ENCODE measurements at regions not wholly inside any gene's neighbourhood (a gene's known extent, or its start where the extent isn't known, plus 50 kb on each side); places are given as distances from the start of the nearest gene placed in this dataset.

- no peak for DNase-seq (ENCODE audit: low spot score)
- Mint-ChIP-seq H3K27me3 (no peaks in the 10 kb centered on the region), H3K9me3 (peaks cover 10% of the 10 kb centered on the region), H3K4me1 (ENCODE audit: low read depth in 2 of 2) (no peaks in the 10 kb centered on the region), H3K36me3 (no peaks in the 10 kb centered on the region), H3K4me3 (no peak overlapping the region), H3K27ac (no peak overlapping the region)
- ATAC-seq: no peak
Measured at GRCh38 chr2:107202962-107203591, 317.1 kb upstream of the ST6GAL2 start.

DNA sequence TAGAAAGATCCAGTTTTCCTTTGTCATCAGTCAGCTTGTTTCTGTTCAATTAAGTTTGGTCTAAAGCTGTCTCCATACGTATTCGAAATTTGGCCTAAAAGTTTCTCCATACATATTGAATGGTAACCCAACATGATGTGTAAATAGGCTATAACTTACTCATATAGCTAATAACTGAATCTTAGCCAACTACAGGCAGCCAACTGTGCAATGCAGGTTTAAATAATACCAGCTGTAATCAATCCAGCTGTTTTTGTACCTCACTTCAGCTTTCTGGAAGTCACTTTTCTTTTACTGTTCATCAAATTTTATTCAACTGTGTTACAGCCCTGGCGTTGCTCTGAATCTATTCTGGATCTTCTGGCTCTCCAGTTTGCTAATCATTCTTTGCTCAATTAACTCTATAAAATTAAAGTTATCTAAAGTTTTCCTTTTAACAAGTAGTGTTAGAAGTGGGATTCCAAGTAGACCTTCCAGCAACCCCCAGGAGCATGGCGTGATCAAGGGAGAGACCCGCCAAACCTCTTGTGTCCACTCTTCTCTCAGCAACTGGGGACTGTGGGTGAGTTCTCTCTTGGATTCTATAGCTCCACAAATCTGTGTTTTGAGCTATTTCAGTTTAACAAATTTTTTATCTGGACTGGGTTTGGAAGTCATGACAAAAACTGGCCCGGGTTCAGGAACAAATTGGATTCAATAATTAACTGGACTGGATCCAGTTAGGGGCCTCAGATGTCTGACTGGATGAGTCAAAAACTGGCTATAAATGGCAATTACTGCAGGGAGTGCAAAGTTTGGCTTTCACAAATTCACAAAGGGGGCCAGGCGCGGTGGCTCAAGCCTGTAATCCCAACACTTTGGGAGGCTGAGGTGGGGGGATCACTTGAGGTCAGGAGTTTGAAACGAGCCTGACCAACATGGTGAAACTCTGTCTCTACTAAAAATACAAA is 329.7 kb upstream of the ST6GAL2 start:
- H3K27ac Mint-ChIP-seq: no peak overlapping the region
- no peaks in the 10 kb centered on the region for H3K36me3 Mint-ChIP-seq
- H3K9me3 Mint-ChIP-seq: peaks cover 3% of the 10 kb centered on the region
- no peak overlapping the region for H3K4me3 Mint-ChIP-seq
- H3K4me1 Mint-ChIP-seq (ENCODE audit: low read depth in 2 of 2): no peaks in the 10 kb centered on the region
- ATAC-seq (no peak), DNase-seq (ENCODE audit: low spot score) (no peak)
- no peaks in the 10 kb centered on the region for H3K27me3 Mint-ChIP-seq

GRCh38 chr2:107218208-107218607 is 332.2 kb upstream of the ST6GAL2 start:
- Mint-ChIP-seq H3K9me3 (peaks cover 6% of the 10 kb centered on the region), H3K27ac (no peak overlapping the region), H3K27me3 (no peaks in the 10 kb centered on the region), H3K4me1 (ENCODE audit: low read depth in 2 of 2) (no peaks in the 10 kb centered on the region), H3K36me3 (no peaks in the 10 kb centered on the region), H3K4me3 (no peak overlapping the region)
- ATAC-seq (no peak), DNase-seq (ENCODE audit: low spot score) (no peak)

DNA sequence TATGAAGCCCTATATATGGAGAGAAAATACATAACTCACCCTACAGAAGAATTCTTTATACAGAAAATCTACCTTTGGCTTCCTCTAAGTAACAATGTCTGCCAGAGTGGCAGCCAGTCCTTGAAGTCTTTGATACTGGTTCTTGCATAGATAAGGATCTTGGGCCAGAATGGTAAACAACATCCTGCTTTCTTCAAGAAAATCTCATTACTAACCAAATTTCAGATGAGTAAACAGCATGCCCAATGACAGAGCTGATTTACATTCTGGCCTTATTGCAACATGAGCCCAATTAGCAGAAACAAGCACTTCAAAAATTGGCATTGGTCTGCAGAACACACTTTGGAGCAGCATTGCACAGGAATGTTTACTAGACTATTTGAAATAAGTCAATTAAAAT is 336.5 kb upstream of the ST6GAL2 start:
- Mint-ChIP-seq H3K27ac (no peak overlapping the region), H3K27me3 (no peaks in the 10 kb centered on the region), H3K36me3 (no peaks in the 10 kb centered on the region), H3K9me3 (peaks cover 6% of the 10 kb centered on the region), H3K4me3 (no peak overlapping the region), H3K4me1 (ENCODE audit: low read depth in 2 of 2) (no peaks in the 10 kb centered on the region)
- DNase-seq (ENCODE audit: low spot score) (no peak), ATAC-seq (no peak)

DNA sequence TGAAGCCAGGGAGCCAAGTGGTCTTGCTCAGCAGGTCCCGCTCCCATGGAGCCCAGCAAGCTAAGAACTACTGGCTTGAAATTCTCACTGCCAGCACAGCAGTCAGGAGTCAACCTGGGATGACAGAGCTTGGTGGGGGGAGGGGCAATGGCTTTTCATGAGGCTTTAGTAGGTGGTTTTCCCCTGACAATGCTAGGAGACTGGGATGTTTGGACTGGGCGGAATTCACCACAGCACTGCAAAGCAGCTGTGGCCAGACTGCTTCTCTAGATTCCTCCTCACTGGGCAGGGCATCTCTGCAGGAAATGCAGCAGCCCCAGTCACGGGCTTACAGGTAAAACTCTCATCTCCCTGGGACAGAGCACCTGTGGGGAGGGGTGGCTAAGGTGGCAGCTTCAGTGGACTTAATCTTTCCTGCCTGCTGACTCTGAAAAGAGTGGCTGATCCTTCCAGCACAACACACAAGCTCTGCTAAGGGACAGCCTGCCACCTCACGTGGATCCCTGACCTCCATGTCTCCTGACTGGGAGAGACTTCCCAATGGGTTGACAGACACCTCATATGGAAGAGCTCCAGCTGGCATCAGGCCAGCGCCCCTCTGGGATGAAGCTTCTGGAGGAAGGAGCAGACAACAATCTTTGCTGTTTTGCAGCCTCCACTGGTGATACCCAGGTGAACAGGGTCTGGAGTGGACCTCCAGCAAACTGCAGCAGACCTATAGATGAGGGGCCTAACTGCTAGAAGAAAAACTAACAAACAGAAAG is 349.7 kb upstream of the ST6GAL2 start:
- H3K27ac Mint-ChIP-seq: no peak overlapping the region
- no peaks in the 10 kb centered on the region for H3K4me1 Mint-ChIP-seq (ENCODE audit: low read depth in 2 of 2)
- no peak for ATAC-seq
- peaks cover 5% of the 10 kb centered on the region for H3K36me3 Mint-ChIP-seq
- H3K27me3 Mint-ChIP-seq: no peaks in the 10 kb centered on the region
- no peak for DNase-seq (ENCODE audit: low spot score)
- H3K4me3 Mint-ChIP-seq: no peak overlapping the region
- peaks cover 20% of the 10 kb centered on the region for H3K9me3 Mint-ChIP-seq

GRCh38 chr2:107242811-107243210 is 356.8 kb upstream of the ST6GAL2 start:
- DNase-seq (ENCODE audit: low spot score): no peak

DNA sequence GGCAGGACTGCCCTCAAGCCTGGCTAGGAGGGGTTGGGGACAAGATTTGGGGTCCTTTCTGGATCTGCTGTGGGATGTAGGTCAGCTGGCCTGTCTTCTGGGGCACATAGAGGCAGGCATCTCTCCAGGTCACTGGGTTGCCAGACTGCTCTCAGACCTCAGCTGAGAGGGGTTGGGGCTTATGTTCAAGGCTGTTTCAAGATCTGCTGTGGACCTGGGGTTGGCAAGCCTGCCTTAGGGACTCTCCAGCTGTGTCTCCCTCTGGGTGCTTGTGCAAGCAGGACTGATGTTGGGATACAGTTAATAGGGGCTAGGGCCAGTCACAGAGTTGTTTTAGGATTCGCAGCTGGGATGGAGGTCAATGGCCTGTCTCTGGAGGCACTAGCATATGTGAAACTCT is 363.0 kb upstream of the ST6GAL2 start:
- no peak overlapping the region for H3K4me3 Mint-ChIP-seq
- H3K9me3 Mint-ChIP-seq: peaks cover 5% of the 10 kb centered on the region
- no peaks in the 10 kb centered on the region for H3K4me1 Mint-ChIP-seq (ENCODE audit: low read depth in 2 of 2)
- ATAC-seq (no peak), DNase-seq (ENCODE audit: low spot score) (no peak)
- no peaks in the 10 kb centered on the region for H3K27me3 Mint-ChIP-seq
- H3K27ac Mint-ChIP-seq: no peak overlapping the region
- H3K36me3 Mint-ChIP-seq: no peaks in the 10 kb centered on the region

More at GRCh38 chr2:107242811-107243210, 356.8 kb upstream of the ST6GAL2 start:
- H3K4me1 Mint-ChIP-seq (ENCODE audit: low read depth in 2 of 2): no peaks in the 10 kb centered on the region
- no peak overlapping the region for H3K4me3 Mint-ChIP-seq
- H3K27me3 Mint-ChIP-seq: no peaks in the 10 kb centered on the region
- no peak overlapping the region for H3K27ac Mint-ChIP-seq
- H3K36me3 Mint-ChIP-seq: no peaks in the 10 kb centered on the region
- ATAC-seq: no peak
- peaks cover 17% of the 10 kb centered on the region for H3K9me3 Mint-ChIP-seq

DNA sequence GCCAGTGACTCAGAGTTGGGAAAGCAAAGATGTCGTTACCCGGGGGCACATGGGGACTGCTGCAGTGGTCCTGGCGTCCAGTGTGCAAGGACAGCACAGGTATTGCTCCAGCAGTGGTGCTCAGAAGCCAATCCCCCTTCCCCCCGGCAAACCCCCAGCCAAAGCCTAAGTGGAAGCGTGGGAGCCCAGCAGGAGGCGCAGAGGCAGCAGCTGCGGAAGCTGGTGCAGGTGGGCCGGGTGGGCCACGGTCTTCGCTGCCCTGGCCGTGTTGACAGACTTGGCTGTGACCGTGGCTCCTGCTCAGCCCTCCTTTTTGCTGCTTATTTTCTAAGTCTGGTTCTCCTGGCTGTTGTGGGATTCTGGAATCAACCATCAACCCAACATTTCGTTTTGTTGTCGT is 369.8 kb upstream of the ST6GAL2 start:
- Mint-ChIP-seq H3K27ac (no peak overlapping the region), H3K4me1 (ENCODE audit: low read depth in 2 of 2) (no peaks in the 10 kb centered on the region), H3K4me3 (no peak overlapping the region), H3K27me3 (no peaks in the 10 kb centered on the region), H3K9me3 (peaks cover 16% of the 10 kb centered on the region), H3K36me3 (peaks cover 4% of the 10 kb centered on the region)
- DNase-seq (ENCODE audit: low spot score) (no peak), ATAC-seq (no peak)

DNA sequence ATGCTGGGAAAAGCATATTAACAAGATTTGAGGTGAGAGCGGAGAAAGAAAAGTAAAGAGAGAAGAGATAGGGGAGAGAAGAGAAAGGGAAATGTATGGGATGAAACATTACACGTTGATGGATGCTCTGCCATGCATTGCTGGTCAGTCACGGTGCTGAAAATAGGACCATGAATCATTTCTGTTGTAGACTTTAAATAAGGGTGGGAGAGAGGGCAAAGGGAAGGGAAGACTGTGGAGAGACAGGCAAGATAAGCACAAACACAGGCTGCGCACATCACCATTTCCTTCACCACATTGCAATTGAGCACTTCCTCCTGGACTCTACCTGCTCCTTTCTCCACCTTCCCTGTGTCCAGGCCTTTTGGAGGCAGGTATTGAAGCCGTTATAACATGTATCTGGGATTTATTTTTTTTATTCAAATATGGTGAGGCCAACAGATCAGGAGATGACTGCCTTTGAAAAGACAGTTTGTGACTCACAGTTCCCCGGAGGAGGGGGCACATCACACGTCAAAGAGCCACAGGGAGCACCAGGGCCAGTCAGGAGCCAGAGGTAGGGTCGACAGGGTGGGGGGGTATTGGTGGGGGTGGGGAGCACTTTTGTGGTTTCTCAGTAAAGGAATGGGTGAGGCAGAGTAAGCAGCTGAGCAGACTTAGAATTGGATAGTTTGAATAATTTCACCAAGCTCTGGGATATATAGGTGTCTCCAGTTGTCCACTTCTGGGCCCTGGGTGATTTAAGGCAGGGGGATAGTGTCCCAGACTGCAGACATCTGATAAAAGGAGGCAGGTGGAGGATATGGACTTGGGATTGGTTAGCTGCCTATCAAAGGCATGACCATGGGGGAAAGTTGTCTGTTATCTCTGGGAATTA is 372.8 kb upstream of the ST6GAL2 start:
- Mint-ChIP-seq H3K27me3 (no peaks in the 10 kb centered on the region), H3K27ac (no peak overlapping the region), H3K4me3 (no peak overlapping the region), H3K4me1 (ENCODE audit: low read depth in 2 of 2) (no peaks in the 10 kb centered on the region), H3K9me3 (peaks cover 17% of the 10 kb centered on the region), H3K36me3 (peaks cover 4% of the 10 kb centered on the region)
- DNase-seq (ENCODE audit: low spot score) (no peak), ATAC-seq (no peak)

GRCh38 chr2:107259408-107260195 is 373.6 kb upstream of the ST6GAL2 start:
- H3K27ac Mint-ChIP-seq: no peak overlapping the region
- no peaks in the 10 kb centered on the region for H3K4me1 Mint-ChIP-seq (ENCODE audit: low read depth in 2 of 2)
- H3K36me3 Mint-ChIP-seq: peaks cover 4% of the 10 kb centered on the region
- peaks cover 17% of the 10 kb centered on the region for H3K9me3 Mint-ChIP-seq
- no peak overlapping the region for H3K4me3 Mint-ChIP-seq
- ATAC-seq (no peak), DNase-seq (ENCODE audit: low spot score) (no peak)
- no peaks in the 10 kb centered on the region for H3K27me3 Mint-ChIP-seq

- ATAC-seq (no peak), DNase-seq (ENCODE audit: low spot score) (no peak)
- H3K27ac Mint-ChIP-seq: no peak overlapping the region
- H3K36me3 Mint-ChIP-seq: no peaks in the 10 kb centered on the region
- no peak overlapping the region for H3K4me3 Mint-ChIP-seq
- peaks cover 0 to 2% of the 10 kb centered on the region in 2 donors for H3K4me1 Mint-ChIP-seq (ENCODE audit: low read depth in 2 of 2)
- peaks cover 7% of the 10 kb centered on the region for H3K9me3 Mint-ChIP-seq
- H3K27me3 Mint-ChIP-seq: no peaks in the 10 kb centered on the region
Measured at GRCh38 chr2:107263628-107264027, 377.7 kb upstream of the ST6GAL2 start.

DNA sequence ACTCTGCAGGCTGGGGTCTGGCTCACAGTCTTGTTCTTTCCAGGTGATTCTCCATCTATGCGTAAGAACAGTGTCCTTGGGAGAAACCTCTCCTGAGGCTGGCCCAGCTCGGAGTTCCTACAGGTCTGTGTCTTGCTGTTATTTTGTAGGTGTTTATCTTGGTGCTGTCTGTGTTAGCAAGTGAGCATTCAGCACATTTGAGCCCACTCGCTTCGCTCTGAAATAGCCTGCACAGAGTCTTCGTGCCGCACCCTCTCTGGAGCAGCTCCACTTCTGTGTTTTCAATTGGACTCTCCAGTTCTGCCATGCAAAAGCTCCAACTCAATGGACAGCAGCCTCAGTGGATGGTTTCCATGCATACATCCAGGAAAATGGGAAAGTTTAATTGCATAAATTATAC is 378.2 kb upstream of the ST6GAL2 start:
- peaks cover 7% of the 10 kb centered on the region for H3K9me3 Mint-ChIP-seq
- H3K4me1 Mint-ChIP-seq (ENCODE audit: low read depth in 2 of 2): peaks cover 0 to 2% of the 10 kb centered on the region in 2 donors
- H3K4me3 Mint-ChIP-seq: no peak overlapping the region
- no peaks in the 10 kb centered on the region for H3K36me3 Mint-ChIP-seq
- no peaks in the 10 kb centered on the region for H3K27me3 Mint-ChIP-seq
- DNase-seq (ENCODE audit: low spot score) (no peak), ATAC-seq (no peak)
- H3K27ac Mint-ChIP-seq: no peak overlapping the region

Data from natural killer cell treated with Interleukin-12 subunit alpha and Interleukin-12 subunit beta and Interleukin-15 and Interleukin-18, amount 100 ng/mL, for 72 hours (primary cell).